Stimulated activated CD4-positive, alpha-beta T cell treated with anti-CD3 and anti-CD28 coated beads, Interleukin-15, amount 100 ng/mL, for 48 hours (primary cell): ENCODE measurements at regions not wholly inside any gene's neighbourhood (a gene's known extent, or its start where the extent isn't known, plus 50 kb on each side); places are given as distances from the start of the nearest gene placed in this dataset.

Source experiments
- DNase-seq, 2 donors: peaks; one replicate each; pipeline ENCODE4 v3.0.0-alpha.2; 2020; ENCODE audit warnings: low read depth in 2 of 2

- DNase-seq = no peak
Measured at GRCh38 chrX:39911278-39911897, 186.4 kb downstream of the BCOR start.

GRCh38 chrX:39912126-39912525, 185.6 kb downstream of the BCOR start:
- DNase-seq = no peak

GRCh38 chrX:39915081-39915480, 182.7 kb downstream of the BCOR start:
- DNase-seq = no peak

- no peak for DNase-seq
Measured at GRCh38 chrX:39915596-39915995, 182.2 kb downstream of the BCOR start.

- no peak for DNase-seq
Measured at GRCh38 chrX:39921838-39922237, 175.9 kb downstream of the BCOR start.

GRCh38 chrX:39922488-39922887, 175.3 kb downstream of the BCOR start:
- DNase-seq = no peak

GRCh38 chrX:39922926-39923325, 174.8 kb downstream of the BCOR start:
- DNase-seq = no peak

- DNase-seq = no peak
Measured at GRCh38 chrX:39927380-39927779, 170.4 kb downstream of the BCOR start.

- no peak for DNase-seq
Measured at GRCh38 chrX:39928704-39929378, 168.9 kb downstream of the BCOR start.

- DNase-seq = no peak
Measured at GRCh38 chrX:39929379-39930025, 168.3 kb downstream of the BCOR start.

GRCh38 chrX:39930786-39931528, 166.8 kb downstream of the BCOR start:
- DNase-seq = no peak

- no peak for DNase-seq
Measured at GRCh38 chrX:39931529-39932282, 166.1 kb downstream of the BCOR start.

- no peak for DNase-seq
Measured at GRCh38 chrX:39935411-39936064, 162.2 kb downstream of the BCOR start.

GRCh38 chrX:39936886-39937770, 160.6 kb downstream of the BCOR start:
- no peak for DNase-seq

GRCh38 chrX:39938466-39938865, 159.3 kb downstream of the BCOR start:
- no peak for DNase-seq

GRCh38 chrX:39939678-39940077, 158.1 kb downstream of the BCOR start:
- no peak for DNase-seq

GRCh38 chrX:39941332-39941920, 156.3 kb downstream of the BCOR start:
- no peak for DNase-seq

- DNase-seq = no peak
Measured at GRCh38 chrX:39944416-39944815, 153.3 kb downstream of the BCOR start.

GRCh38 chrX:39945709-39946108, 152.0 kb downstream of the BCOR start:
- no peak for DNase-seq

- DNase-seq = no peak
Measured at GRCh38 chrX:39946822-39947221, 150.9 kb downstream of the BCOR start.
